Muscle layer of colon (tissue), 2 donors: ENCODE measurements at regions not wholly inside any gene's neighbourhood (a gene's known extent, or its start where the extent isn't known, plus 50 kb on each side); places are given as distances from the start of the nearest gene placed in this dataset.

Source experiments
- H3K27ac ChIP-seq: one replicate; pipeline ENCODE4 v1.7.0; 2013; ENCODE audit warnings: low read depth, mild to moderate bottlenecking, low read length, moderate library complexity
- H3K27me3 ChIP-seq, 2 donors: one replicate each; pipeline ENCODE4 v1.7.0; 2013; ENCODE audit warnings: low read length in 2 of 2, mild to moderate bottlenecking in 2 of 2; ENCODE audit not compliant: insufficient read depth in 2 of 2, control insufficient read depth in 1 of 2
- H3K36me3 ChIP-seq: one replicate; pipeline ENCODE4 v1.7.0; 2013; ENCODE audit warnings: mild to moderate bottlenecking, low read length; ENCODE audit not compliant: insufficient read depth
- H3K4me1 ChIP-seq: one replicate; pipeline ENCODE4 v1.7.0; 2013; ENCODE audit warnings: mild to moderate bottlenecking, low read length; ENCODE audit not compliant: insufficient read depth
- H3K4me3 ChIP-seq, 2 donors: one replicate each; pipeline ENCODE4 v1.7.0; 2013; ENCODE audit warnings: low read length in 2 of 2, low read depth in 1 of 2, mild to moderate bottlenecking in 1 of 2, moderate library complexity in 1 of 2
- H3K9ac ChIP-seq: one replicate; pipeline ENCODE4 v1.7.0; 2013; ENCODE audit warnings: low read length
- H3K9me3 ChIP-seq: one replicate; pipeline ENCODE4 v1.7.0; 2013; ENCODE audit warnings: mild to moderate bottlenecking, low read length
- donor health status: abdominal sarcoma.
- donor health status: Adenocarcinoma of cecum.

- no peak overlapping the region for H3K27ac ChIP-seq
- no peaks in the 10 kb centered on the region for H3K4me1 ChIP-seq
- no peaks in the 10 kb centered on the region for H3K9me3 ChIP-seq
- no peak overlapping the region for H3K4me3 ChIP-seq
- H3K27me3 ChIP-seq = no peaks in the 10 kb centered on the region
- H3K9ac ChIP-seq = no peak overlapping the region
- no peaks in the 10 kb centered on the region for H3K36me3 ChIP-seq
These were observed 674.8 kb upstream of the ZEB2 start for GRCh38 chr2:145194673-145195072.

GRCh38 chr2:145190031-145190703 lies 670.2 kb upstream of the ZEB2 start:
- H3K27ac ChIP-seq = no peak overlapping the region
- H3K36me3 ChIP-seq = no peaks in the 10 kb centered on the region
- H3K4me1 ChIP-seq = no peaks in the 10 kb centered on the region
- no peak overlapping the region for H3K9ac ChIP-seq
- H3K9me3 ChIP-seq = no peaks in the 10 kb centered on the region
- H3K4me3 ChIP-seq = no peak overlapping the region
- no peaks in the 10 kb centered on the region for H3K27me3 ChIP-seq

GRCh38 chr2:145186303-145186702 lies 666.4 kb upstream of the ZEB2 start:
- Histone ChIP-seq H3K36me3 (no peaks in the 10 kb centered on the region), H3K4me1 (no peaks in the 10 kb centered on the region), H3K9me3 (no peaks in the 10 kb centered on the region), H3K9ac (no peak overlapping the region), H3K27ac (no peak overlapping the region), H3K27me3 (no peaks in the 10 kb centered on the region), H3K4me3 (no peak overlapping the region)

- Histone ChIP-seq H3K4me1 (no peaks in the 10 kb centered on the region), H3K4me3 (no peak overlapping the region), H3K27ac (no peak overlapping the region), H3K9ac (no peak overlapping the region), H3K27me3 (no peaks in the 10 kb centered on the region), H3K36me3 (no peaks in the 10 kb centered on the region), H3K9me3 (no peaks in the 10 kb centered on the region)
These were observed 665.8 kb upstream of the ZEB2 start for GRCh38 chr2:145185696-145186095.

GRCh38 chr2:145184741-145185651 lies 665.1 kb upstream of the ZEB2 start:
- Histone ChIP-seq H3K36me3 (no peaks in the 10 kb centered on the region), H3K27me3 (no peaks in the 10 kb centered on the region), H3K4me3 (no peak overlapping the region), H3K9ac (no peak overlapping the region), H3K9me3 (no peaks in the 10 kb centered on the region), H3K4me1 (no peaks in the 10 kb centered on the region), H3K27ac (no peak overlapping the region)

- H3K27ac ChIP-seq = no peak overlapping the region
- no peaks in the 10 kb centered on the region for H3K27me3 ChIP-seq
- no peaks in the 10 kb centered on the region for H3K36me3 ChIP-seq
- no peak overlapping the region for H3K9ac ChIP-seq
- no peaks in the 10 kb centered on the region for H3K9me3 ChIP-seq
- no peaks in the 10 kb centered on the region for H3K4me1 ChIP-seq
- no peak overlapping the region for H3K4me3 ChIP-seq
These were observed 649.4 kb upstream of the ZEB2 start for GRCh38 chr2:145169285-145169684.

- Histone ChIP-seq H3K4me3 (no peak overlapping the region), H3K4me1 (no peaks in the 10 kb centered on the region), H3K27ac (no peak overlapping the region), H3K9me3 (no peaks in the 10 kb centered on the region), H3K9ac (no peak overlapping the region), H3K27me3 (no peaks in the 10 kb centered on the region), H3K36me3 (no peaks in the 10 kb centered on the region)
These were observed 648.2 kb upstream of the ZEB2 start for GRCh38 chr2:145168091-145168490.

- H3K27ac ChIP-seq = no peak overlapping the region
- H3K9ac ChIP-seq = no peak overlapping the region
- no peaks in the 10 kb centered on the region for H3K4me1 ChIP-seq
- H3K27me3 ChIP-seq = no peaks in the 10 kb centered on the region
- no peaks in the 10 kb centered on the region for H3K36me3 ChIP-seq
- no peak overlapping the region for H3K4me3 ChIP-seq
- no peaks in the 10 kb centered on the region for H3K9me3 ChIP-seq
These were observed 646.9 kb upstream of the ZEB2 start for GRCh38 chr2:145166731-145167302.

GRCh38 chr2:145161656-145162055 lies 641.7 kb upstream of the ZEB2 start:
- Histone ChIP-seq H3K9ac (no peak overlapping the region), H3K4me3 (no peak overlapping the region), H3K36me3 (no peaks in the 10 kb centered on the region), H3K27me3 (no peaks in the 10 kb centered on the region), H3K4me1 (peaks cover 9% of the 10 kb centered on the region), H3K27ac (no peak overlapping the region), H3K9me3 (no peaks in the 10 kb centered on the region)

- peaks cover 9% of the 10 kb centered on the region for H3K4me1 ChIP-seq
- H3K36me3 ChIP-seq = no peaks in the 10 kb centered on the region
- no peak overlapping the region for H3K9ac ChIP-seq
- no peak overlapping the region for H3K27ac ChIP-seq
- H3K4me3 ChIP-seq = no peak overlapping the region
- H3K27me3 ChIP-seq = no peaks in the 10 kb centered on the region
- no peaks in the 10 kb centered on the region for H3K9me3 ChIP-seq
These were observed 640.9 kb upstream of the ZEB2 start for GRCh38 chr2:145160855-145161254.

- Histone ChIP-seq H3K4me3 (no peak overlapping the region), H3K27me3 (no peaks in the 10 kb centered on the region), H3K9ac (no peak overlapping the region), H3K36me3 (no peaks in the 10 kb centered on the region), H3K4me1 (peaks cover 9% of the 10 kb centered on the region), H3K27ac (no peak overlapping the region), H3K9me3 (no peaks in the 10 kb centered on the region)
These were observed 639.8 kb upstream of the ZEB2 start for GRCh38 chr2:145159676-145160075.
